Liver (tissue), 8 donors: ENCODE measurements at regions not wholly inside any gene's neighbourhood (a gene's known extent, or its start where the extent isn't known, plus 50 kb on each side); places are given as distances from the start of the nearest gene placed in this dataset.

ENCODE experiments used
- DNase-seq: peaks from one replicate; pipeline ENCODE4 v3.0.0-alpha.2; 2017; ENCODE audit warnings: low spot score
- H3K27ac ChIP-seq, 2 donors: one replicate each; pipeline ENCODE4 v1.7.0; 2013; ENCODE audit warnings: inconsistent platforms in 2 of 2, low read length in 2 of 2, control low read depth in 1 of 2, low read depth in 1 of 2, mild to moderate bottlenecking in 1 of 2
- H3K27me3 ChIP-seq, 4 donors: one replicate each; pipeline versions ENCODE4 v1.6.1 to v1.7.0; 2013; ENCODE audit warnings: low read length in 3 of 4, inconsistent platforms in 1 of 4, mild to moderate bottlenecking in 1 of 4, moderate library complexity in 1 of 4; ENCODE audit not compliant: control insufficient read depth in 4 of 4, insufficient read depth in 4 of 4
- H3K36me3 ChIP-seq, 4 donors: one replicate each; pipeline versions ENCODE4 v1.6.1 to v1.7.0; 2013; ENCODE audit warnings: low read length in 3 of 4, mild to moderate bottlenecking in 3 of 4, low read depth in 1 of 4, moderate library complexity in 1 of 4; ENCODE audit not compliant: control insufficient read depth in 4 of 4, insufficient read depth in 3 of 4
- H3K4me1 ChIP-seq, 4 donors: one replicate each; pipeline versions ENCODE4 v1.6.1 to v1.7.0; 2013; ENCODE audit warnings: low read length in 3 of 4, mild to moderate bottlenecking in 3 of 4, moderate library complexity in 1 of 4; ENCODE audit not compliant: control insufficient read depth in 4 of 4, insufficient read depth in 4 of 4
- H3K4me3 ChIP-seq, 3 donors: one replicate each; pipeline versions ENCODE4 v1.6.1 to v1.7.0; 2013; ENCODE audit warnings: low read length in 3 of 3, control low read depth in 1 of 3, low read depth in 1 of 3, mild to moderate bottlenecking in 1 of 3
- H3K9ac ChIP-seq, 2 donors: one replicate each; pipeline ENCODE4 v1.7.0; 2013; ENCODE audit warnings: low read length in 2 of 2, mild to moderate bottlenecking in 2 of 2, moderate library complexity in 2 of 2, control low read depth in 1 of 2, low read depth in 1 of 2
- H3K9me3 ChIP-seq, 4 donors: one replicate each; pipeline versions ENCODE4 v1.6.1 to v1.7.0; 2013; ENCODE audit warnings: low read length in 3 of 4; ENCODE audit not compliant: control insufficient read depth in 4 of 4
- FOXA1 ChIP-seq: IDR thresholded peaks from 2 replicates; pipeline ENCODE4 v1.6.1; 2016; ENCODE audit warnings: antibody characterized with exemption
- FOXA2 ChIP-seq: IDR thresholded peaks from 2 replicates; pipeline ENCODE4 v1.6.1; 2016; ENCODE audit warnings: antibody characterized with exemption
- GABPA ChIP-seq, 2 donors: IDR thresholded peaks in 1 of 2; conservative IDR thresholded peaks in 1 of 2; 2 replicates each; pipeline ENCODE4 v1.6.1; 2016; ENCODE audit warnings: antibody characterized with exemption in 2 of 2, mild to moderate bottlenecking in 1 of 2, moderate library complexity in 1 of 2
- HNF4A ChIP-seq, 2 donors: conservative IDR thresholded peaks; 2 replicates each; pipeline ENCODE4 v1.6.1; 2016; ENCODE audit warnings: antibody characterized with exemption in 2 of 2, mild to moderate bottlenecking in 2 of 2
- HNF4G ChIP-seq: IDR thresholded peaks from 2 replicates; pipeline ENCODE4 v1.6.1; 2016; ENCODE audit warnings: antibody characterized with exemption
- JUND ChIP-seq, 2 donors: IDR thresholded peaks; 2 replicates each; pipeline ENCODE4 v1.6.1; 2016; ENCODE audit warnings: antibody characterized with exemption in 2 of 2
- NR2F2 ChIP-seq: IDR thresholded peaks from 2 replicates; pipeline ENCODE4 v1.6.1; 2016; ENCODE audit warnings: antibody characterized with exemption
- RAD21 ChIP-seq, 2 donors: IDR thresholded peaks; 2 replicates each; pipeline ENCODE4 v1.6.1; 2016; ENCODE audit warnings: antibody characterized with exemption in 2 of 2, mild to moderate bottlenecking in 2 of 2
- RXRA ChIP-seq, 2 donors: IDR thresholded peaks; 2 replicates each; pipeline ENCODE4 v1.6.1; 2017 to 2018; ENCODE audit warnings: antibody characterized with exemption in 2 of 2, mild to moderate bottlenecking in 1 of 2
- SP1 ChIP-seq: IDR thresholded peaks from 2 replicates; pipeline ENCODE4 v1.6.1; 2018; ENCODE audit warnings: antibody characterized with exemption, mild to moderate bottlenecking
- TAF1 ChIP-seq: conservative IDR thresholded peaks from 2 replicates; pipeline ENCODE4 v1.6.1; 2016; ENCODE audit warnings: antibody characterized with exemption, mild to moderate bottlenecking
- YY1 ChIP-seq: IDR thresholded peaks from 2 replicates; pipeline ENCODE4 v1.6.1; 2016; ENCODE audit warnings: antibody characterized with exemption, mild to moderate bottlenecking
- ZBTB33 ChIP-seq: IDR thresholded peaks from 2 replicates; pipeline ENCODE4 v1.6.1; 2016; ENCODE audit warnings: antibody characterized with exemption
- WGBS: extraction: QIAGEN DNeasy Blood & Tissue Kit; methylation state at CpG from one replicate; pipeline ENCODE4 v1.1.7; 2013; 5-methylcytosine and 5-hydroxymethylcytosine counted together
- TF ChIP-seq, protein P1 (sequence below): fragments of 150-350 bp; IDR thresholded peaks from 2 replicates; pipeline ENCODE4 v1.5.1; 2017; ENCODE audit warnings: improper control_type of control experiment, low read depth, low read length; ENCODE audit not compliant: missing input control
- TF ChIP-seq, protein P2 (sequence below): IDR thresholded peaks from 2 replicates; pipeline ENCODE4 v1.6.1; 2016; ENCODE audit warnings: antibody characterized with exemption
- TF ChIP-seq, protein P3 (sequence below): IDR thresholded peaks from 2 replicates; pipeline ENCODE4 v1.6.1; 2016; ENCODE audit warnings: antibody characterized with exemption, mild to moderate bottlenecking
- donor health status: healthy.
- donor health status: healthy.
- donor health status: healthy.
- donor health status: healthy.
- donor health status: healthy.

- TF ChIP-seq, protein P1, sequence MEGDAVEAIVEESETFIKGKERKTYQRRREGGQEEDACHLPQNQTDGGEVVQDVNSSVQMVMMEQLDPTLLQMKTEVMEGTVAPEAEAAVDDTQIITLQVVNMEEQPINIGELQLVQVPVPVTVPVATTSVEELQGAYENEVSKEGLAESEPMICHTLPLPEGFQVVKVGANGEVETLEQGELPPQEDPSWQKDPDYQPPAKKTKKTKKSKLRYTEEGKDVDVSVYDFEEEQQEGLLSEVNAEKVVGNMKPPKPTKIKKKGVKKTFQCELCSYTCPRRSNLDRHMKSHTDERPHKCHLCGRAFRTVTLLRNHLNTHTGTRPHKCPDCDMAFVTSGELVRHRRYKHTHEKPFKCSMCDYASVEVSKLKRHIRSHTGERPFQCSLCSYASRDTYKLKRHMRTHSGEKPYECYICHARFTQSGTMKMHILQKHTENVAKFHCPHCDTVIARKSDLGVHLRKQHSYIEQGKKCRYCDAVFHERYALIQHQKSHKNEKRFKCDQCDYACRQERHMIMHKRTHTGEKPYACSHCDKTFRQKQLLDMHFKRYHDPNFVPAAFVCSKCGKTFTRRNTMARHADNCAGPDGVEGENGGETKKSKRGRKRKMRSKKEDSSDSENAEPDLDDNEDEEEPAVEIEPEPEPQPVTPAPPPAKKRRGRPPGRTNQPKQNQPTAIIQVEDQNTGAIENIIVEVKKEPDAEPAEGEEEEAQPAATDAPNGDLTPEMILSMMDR = no peak
- TF ChIP-seq HNF4A (conservative IDR thresholded peaks at IDR 0.05) (no peak), SP1 (no peak), GABPA (IDR thresholded peaks at IDR 0.05 in 1 of 2, conservative IDR thresholded peaks at IDR 0.05 in 1 of 2) (no peak)
- TF ChIP-seq, protein P2, sequence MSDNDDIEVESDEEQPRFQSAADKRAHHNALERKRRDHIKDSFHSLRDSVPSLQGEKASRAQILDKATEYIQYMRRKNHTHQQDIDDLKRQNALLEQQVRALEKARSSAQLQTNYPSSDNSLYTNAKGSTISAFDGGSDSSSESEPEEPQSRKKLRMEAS = no peak
Observed at GRCh38 chr3:127363171-127363570, 75.3 kb upstream of the PRR20G start (continued).

- 83% methylated on average over 7 of the region's 7 CpGs for WGBS
- H3K36me3 ChIP-seq = no peaks in the 10 kb centered on the region
- no peak overlapping the region for H3K9ac ChIP-seq
- H3K4me3 ChIP-seq = no peak overlapping the region
- DNase-seq = no peak
- H3K9me3 ChIP-seq = peaks cover 0 to 10% (median 5%) of the 10 kb centered on the region in 4 donors
- no peaks in the 10 kb centered on the region for H3K4me1 ChIP-seq
- TF ChIP-seq, protein P3, sequence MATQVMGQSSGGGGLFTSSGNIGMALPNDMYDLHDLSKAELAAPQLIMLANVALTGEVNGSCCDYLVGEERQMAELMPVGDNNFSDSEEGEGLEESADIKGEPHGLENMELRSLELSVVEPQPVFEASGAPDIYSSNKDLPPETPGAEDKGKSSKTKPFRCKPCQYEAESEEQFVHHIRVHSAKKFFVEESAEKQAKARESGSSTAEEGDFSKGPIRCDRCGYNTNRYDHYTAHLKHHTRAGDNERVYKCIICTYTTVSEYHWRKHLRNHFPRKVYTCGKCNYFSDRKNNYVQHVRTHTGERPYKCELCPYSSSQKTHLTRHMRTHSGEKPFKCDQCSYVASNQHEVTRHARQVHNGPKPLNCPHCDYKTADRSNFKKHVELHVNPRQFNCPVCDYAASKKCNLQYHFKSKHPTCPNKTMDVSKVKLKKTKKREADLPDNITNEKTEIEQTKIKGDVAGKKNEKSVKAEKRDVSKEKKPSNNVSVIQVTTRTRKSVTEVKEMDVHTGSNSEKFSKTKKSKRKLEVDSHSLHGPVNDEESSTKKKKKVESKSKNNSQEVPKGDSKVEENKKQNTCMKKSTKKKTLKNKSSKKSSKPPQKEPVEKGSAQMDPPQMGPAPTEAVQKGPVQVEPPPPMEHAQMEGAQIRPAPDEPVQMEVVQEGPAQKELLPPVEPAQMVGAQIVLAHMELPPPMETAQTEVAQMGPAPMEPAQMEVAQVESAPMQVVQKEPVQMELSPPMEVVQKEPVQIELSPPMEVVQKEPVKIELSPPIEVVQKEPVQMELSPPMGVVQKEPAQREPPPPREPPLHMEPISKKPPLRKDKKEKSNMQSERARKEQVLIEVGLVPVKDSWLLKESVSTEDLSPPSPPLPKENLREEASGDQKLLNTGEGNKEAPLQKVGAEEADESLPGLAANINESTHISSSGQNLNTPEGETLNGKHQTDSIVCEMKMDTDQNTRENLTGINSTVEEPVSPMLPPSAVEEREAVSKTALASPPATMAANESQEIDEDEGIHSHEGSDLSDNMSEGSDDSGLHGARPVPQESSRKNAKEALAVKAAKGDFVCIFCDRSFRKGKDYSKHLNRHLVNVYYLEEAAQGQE = no peak
- TF ChIP-seq FOXA2 (no peak), GABPA (IDR thresholded peaks at IDR 0.05 in 1 of 2, conservative IDR thresholded peaks at IDR 0.05 in 1 of 2) (no peak), YY1 (no peak), SP1 (no peak), RXRA (IDR thresholded peaks at IDR 0.05) (no peak), FOXA1 (no peak), HNF4G (no peak), HNF4A (conservative IDR thresholded peaks at IDR 0.05) (no peak), TAF1 (no peak), NR2F2 (no peak), ZBTB33 (no peak), RAD21 (IDR thresholded peaks at IDR 0.05) (no peak), JUND (IDR thresholded peaks at IDR 0.05) (no peak)
- TF ChIP-seq, protein P1 = no peak
- TF ChIP-seq, protein P2 = no peak
- no peak overlapping the region for H3K27ac ChIP-seq
- peaks cover 0 to 3% (median 0%) of the 10 kb centered on the region in 4 donors for H3K27me3 ChIP-seq
Observed at GRCh38 chr3:127360647-127361046, 72.8 kb upstream of the PRR20G start.
